Mesothelial cell of epicardium (in vitro differentiated cells): ENCODE measurements at regions not wholly inside any gene's neighbourhood (a gene's known extent, or its start where the extent isn't known, plus 50 kb on each side); places are given as distances from the start of the nearest gene placed in this dataset.

Experiments used
- DNase-seq, 2 experiments: peaks; one replicate each; pipeline ENCODE4 v3.0.0; 2021; ENCODE audit warnings: low spot score in 2 of 2; ENCODE audit not compliant: unreplicated experiment in 2 of 2
- H3K27ac Mint-ChIP-seq: 2 replicates; pipeline ENCODE4 v1.8.0; 2021; ENCODE audit warnings: mixed read lengths
- H3K27me3 Mint-ChIP-seq: 2 replicates; pipeline ENCODE4 v1.8.0; 2021; ENCODE audit warnings: low read depth, mixed read lengths
- H3K36me3 Mint-ChIP-seq: 2 replicates; pipeline ENCODE4 v1.8.0; 2021; ENCODE audit warnings: mixed read lengths
- H3K4me1 Mint-ChIP-seq: 2 replicates; pipeline ENCODE4 v1.8.0; 2021; ENCODE audit warnings: mixed read lengths
- H3K4me3 Mint-ChIP-seq: 2 replicates; pipeline ENCODE4 v1.8.0; 2021; ENCODE audit warnings: mild to moderate bottlenecking, moderate library complexity, mixed read lengths
- H3K9me3 Mint-ChIP-seq: 2 replicates; pipeline ENCODE4 v1.8.0; 2021; ENCODE audit warnings: mixed read lengths
- CTCF ChIP-seq: fragments of 200-600 bp; sonication (generic); IDR thresholded peaks from one replicate; pipeline ENCODE4 v1.5.0; 2021; ENCODE audit warnings: antibody characterized with exemption; ENCODE audit not compliant: unreplicated experiment

- H3K4me1 Mint-ChIP-seq: no peaks in the 10 kb centered on the region
- H3K36me3 Mint-ChIP-seq: no peaks in the 10 kb centered on the region
- H3K9me3 Mint-ChIP-seq: no peaks in the 10 kb centered on the region
- no peak for TF ChIP-seq CTCF
- H3K27ac Mint-ChIP-seq: no peak overlapping the region
- H3K27me3 Mint-ChIP-seq: no peaks in the 10 kb centered on the region
- no peak for DNase-seq
- no peak overlapping the region for H3K4me3 Mint-ChIP-seq
Observed at GRCh38 chr3:28703843-28704242, 355.2 kb upstream of the AZI2 start.

GRCh38 chr3:28711293-28711692 is 362.7 kb upstream of the AZI2 start:
- no peak for DNase-seq
- Mint-ChIP-seq H3K4me1 (no peaks in the 10 kb centered on the region), H3K27me3 (no peaks in the 10 kb centered on the region), H3K4me3 (no peak overlapping the region), H3K27ac (no peak overlapping the region), H3K36me3 (no peaks in the 10 kb centered on the region), H3K9me3 (peaks cover 4% of the 10 kb centered on the region)
- no peak for TF ChIP-seq CTCF

GRCh38 chr3:28716939-28717338 is 368.3 kb upstream of the AZI2 start:
- no peaks in the 10 kb centered on the region for H3K27me3 Mint-ChIP-seq
- H3K9me3 Mint-ChIP-seq: peaks cover 4% of the 10 kb centered on the region
- H3K4me3 Mint-ChIP-seq: no peak overlapping the region
- no peak overlapping the region for H3K27ac Mint-ChIP-seq
- no peak for TF ChIP-seq CTCF
- no peak for DNase-seq
- H3K36me3 Mint-ChIP-seq: no peaks in the 10 kb centered on the region
- no peaks in the 10 kb centered on the region for H3K4me1 Mint-ChIP-seq

GRCh38 chr3:28718074-28718849 is 369.6 kb upstream of the AZI2 start:
- no peak for TF ChIP-seq CTCF
- H3K27ac Mint-ChIP-seq: no peak overlapping the region
- H3K9me3 Mint-ChIP-seq: peaks cover 4% of the 10 kb centered on the region
- H3K4me1 Mint-ChIP-seq: no peaks in the 10 kb centered on the region
- no peaks in the 10 kb centered on the region for H3K27me3 Mint-ChIP-seq
- DNase-seq: no peak
- no peak overlapping the region for H3K4me3 Mint-ChIP-seq
- H3K36me3 Mint-ChIP-seq: no peaks in the 10 kb centered on the region

GRCh38 chr3:28726840-28727239 is 378.2 kb upstream of the AZI2 start:
- no peak for DNase-seq
- Mint-ChIP-seq H3K9me3 (peaks cover 8% of the 10 kb centered on the region), H3K4me3 (no peak overlapping the region), H3K27me3 (no peaks in the 10 kb centered on the region), H3K4me1 (peaks cover 3% of the 10 kb centered on the region), H3K36me3 (no peaks in the 10 kb centered on the region), H3K27ac (no peak overlapping the region)
- TF ChIP-seq CTCF: peak; percentile 14

GRCh38 chr3:28727307-28727706 is 378.7 kb upstream of the AZI2 start:
- H3K27ac Mint-ChIP-seq: peak overlapping the region; percentile 14
- peaks cover 8% of the 10 kb centered on the region for H3K9me3 Mint-ChIP-seq
- TF ChIP-seq CTCF: no peak
- DNase-seq: no peak
- H3K4me1 Mint-ChIP-seq: peaks cover 3% of the 10 kb centered on the region
- H3K36me3 Mint-ChIP-seq: no peaks in the 10 kb centered on the region
- no peak overlapping the region for H3K4me3 Mint-ChIP-seq
- H3K27me3 Mint-ChIP-seq: no peaks in the 10 kb centered on the region
